ENCODE measurements at regions not wholly inside any gene's neighbourhood (a gene's known extent, or its start where the extent isn't known, plus 50 kb on each side); places are given as distances from the start of the nearest gene placed in this dataset.

GRCh38 chr7:142602183-142602582 is 147.1 kb upstream of the PRSS1 start:
- TF ChIP-seq REST (IDR thresholded peaks at IDR 0.05; ENCODE audit: insufficient replicate concordance, low read depth) = no peak
- no peak for TF ChIP-seq CTCF (IDR thresholded peaks at IDR 0.05; ENCODE audit: insufficient read depth, low read length)
